Activated CD8-positive, alpha-beta T cell treated with anti-CD3 and anti-CD28 coated beads, Interleukin-2, amount 10 ng/mL, durations not matched to agents 7 days and 5 days (primary cell): ENCODE measurements at regions not wholly inside any gene's neighbourhood (a gene's known extent, or its start where the extent isn't known, plus 50 kb on each side); places are given as distances from the start of the nearest gene placed in this dataset.

ENCODE experiments used
- ATAC-seq: fragments of 150-1000 bp; cut with Tn5 transposase; one replicate; pipeline ENCODE4 v1.10.0; 2021; ENCODE audit warnings: moderate library complexity
- CTCF ChIA-PET: fragments of 350-600 bp; sonication (Branson Sonifier 250); formaldehyde crosslinking; loops from one replicate; lab custom pipeline; 2021; ENCODE audit warnings: antibody characterized with exemption; lab: Charles Lee
- POLR2A ChIA-PET: fragments of 350-600 bp; sonication (Branson Sonifier 250); formaldehyde crosslinking; loops from one replicate; lab custom pipeline; 2021; ENCODE audit warnings: antibody characterized with exemption; lab: Charles Lee
- DNase-seq: peaks from one replicate; pipeline ENCODE4 v3.0.0-alpha.2; 2020
- H3K27ac Mint-ChIP-seq: one replicate; pipeline ENCODE4 v1.8.0; 2021; ENCODE audit warnings: mild to moderate bottlenecking, mixed read lengths
- H3K27me3 Mint-ChIP-seq: one replicate; pipeline ENCODE4 v1.8.0; 2021; ENCODE audit warnings: low read depth, mixed read lengths
- H3K36me3 Mint-ChIP-seq: one replicate; pipeline ENCODE4 v1.8.0; 2021; ENCODE audit warnings: low read depth, mixed read lengths
- H3K4me1 Mint-ChIP-seq: one replicate; pipeline ENCODE4 v1.8.0; 2021; ENCODE audit warnings: low read depth, mixed read lengths
- H3K4me3 Mint-ChIP-seq: one replicate; pipeline ENCODE4 v1.8.0; 2021; ENCODE audit warnings: mild to moderate bottlenecking, mixed read lengths
- H3K9me3 Mint-ChIP-seq: one replicate; pipeline ENCODE4 v1.8.0; 2022; ENCODE audit warnings: mixed read lengths; ENCODE audit not compliant: insufficient read depth

- Mint-ChIP-seq H3K36me3 (no peaks in the 10 kb centered on the region), H3K4me3 (no peak overlapping the region), H3K27ac (no peak overlapping the region), H3K27me3 (no peaks in the 10 kb centered on the region), H3K4me1 (no peaks in the 10 kb centered on the region), H3K9me3 (no peaks in the 10 kb centered on the region)
- DNase-seq (no peak), ATAC-seq (no peak)
- CTCF ChIA-PET: no interaction called here
- POLR2A ChIA-PET: no interaction called here
These were observed 110.4 kb upstream of the SOX1 start for GRCh38 chr13:111956261-111957151.

GRCh38 chr13:111957913-111958450 lies 109.0 kb upstream of the SOX1 start:
- H3K4me3 Mint-ChIP-seq: no peak overlapping the region
- H3K4me1 Mint-ChIP-seq: no peaks in the 10 kb centered on the region
- CTCF ChIA-PET: no interaction called here
- no peaks in the 10 kb centered on the region for H3K9me3 Mint-ChIP-seq
- no peaks in the 10 kb centered on the region for H3K36me3 Mint-ChIP-seq
- no peak for ATAC-seq
- no peaks in the 10 kb centered on the region for H3K27me3 Mint-ChIP-seq
- no peak overlapping the region for H3K27ac Mint-ChIP-seq
- DNase-seq: no peak
- POLR2A ChIA-PET: no interaction called here

DNA sequence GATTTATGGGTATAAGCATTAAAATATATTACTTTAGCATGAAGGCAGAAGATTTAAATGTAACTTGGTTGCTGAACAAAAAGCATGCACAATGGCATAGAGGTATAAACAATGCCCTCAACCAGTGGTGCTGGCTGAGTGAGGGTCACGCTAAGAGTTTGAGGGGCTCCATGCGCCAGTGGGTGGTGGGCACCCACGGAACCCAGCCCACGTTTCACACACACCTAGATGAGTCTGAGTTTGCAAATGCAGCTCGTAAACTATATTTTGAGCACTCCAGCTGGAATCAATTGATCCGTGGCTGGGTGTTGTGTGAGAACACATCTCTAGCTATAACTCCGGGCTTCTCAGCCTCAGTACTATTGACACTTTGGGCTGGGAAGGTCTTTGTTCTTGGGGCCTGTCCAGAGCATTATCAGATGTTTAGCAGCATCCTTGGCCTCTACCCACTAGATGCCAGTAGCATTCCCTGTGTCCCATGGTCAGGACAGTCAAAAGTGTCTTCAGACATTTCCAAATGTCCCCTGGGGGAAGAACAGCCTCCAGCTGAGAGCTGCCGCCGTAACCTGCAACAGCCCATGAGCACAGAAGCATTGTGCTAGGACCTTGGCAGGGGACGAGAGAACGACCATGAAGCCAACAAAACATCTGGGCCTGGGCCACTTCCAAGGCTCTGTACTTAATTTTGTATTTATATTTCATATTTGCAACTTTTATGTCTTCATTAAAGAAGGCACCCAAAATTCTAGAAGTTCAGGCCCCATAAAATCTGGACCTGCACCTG lies 108.1 kb upstream of the SOX1 start:
- Mint-ChIP-seq H3K9me3 (no peaks in the 10 kb centered on the region), H3K4me1 (no peaks in the 10 kb centered on the region), H3K27me3 (no peaks in the 10 kb centered on the region), H3K36me3 (no peaks in the 10 kb centered on the region), H3K4me3 (no peak overlapping the region), H3K27ac (no peak overlapping the region)
- ATAC-seq (no peak), DNase-seq (no peak)
- POLR2A ChIA-PET: no interaction called here
- CTCF ChIA-PET: no interaction called here

- ChIA-PET CTCF (no interaction called here), POLR2A (no interaction called here)
- Mint-ChIP-seq H3K4me1 (no peaks in the 10 kb centered on the region), H3K27me3 (no peaks in the 10 kb centered on the region), H3K4me3 (no peak overlapping the region), H3K36me3 (no peaks in the 10 kb centered on the region), H3K27ac (no peak overlapping the region), H3K9me3 (no peaks in the 10 kb centered on the region)
- DNase-seq (no peak), ATAC-seq (no peak)
These were observed 106.7 kb upstream of the SOX1 start for GRCh38 chr13:111960152-111960772.

DNA sequence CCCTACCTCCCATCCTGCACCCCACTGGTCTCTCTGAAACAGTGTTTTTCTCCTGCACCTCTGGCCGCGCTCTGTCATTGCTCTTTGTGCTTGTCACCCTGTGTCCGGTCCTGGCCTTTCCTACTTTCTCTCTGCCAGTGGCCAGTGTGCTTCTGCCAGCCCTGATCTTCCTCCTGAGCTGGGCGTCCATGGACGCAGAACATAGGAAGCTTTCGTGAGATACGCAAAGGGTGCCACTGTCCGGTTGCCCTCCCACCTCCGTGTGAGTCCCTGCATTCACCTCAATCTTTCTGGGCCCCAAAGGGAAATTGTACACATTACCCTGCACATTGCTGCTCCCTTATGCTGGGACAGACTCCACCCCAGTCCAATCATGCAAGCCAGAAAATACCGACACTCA lies 105.7 kb upstream of the SOX1 start:
- H3K27ac Mint-ChIP-seq: no peak overlapping the region
- no peaks in the 10 kb centered on the region for H3K36me3 Mint-ChIP-seq
- ChIA-PET CTCF (no interaction called here), POLR2A (no interaction called here)
- ATAC-seq: no peak
- no peak for DNase-seq
- no peaks in the 10 kb centered on the region for H3K27me3 Mint-ChIP-seq
- H3K9me3 Mint-ChIP-seq: no peaks in the 10 kb centered on the region
- no peak overlapping the region for H3K4me3 Mint-ChIP-seq
- H3K4me1 Mint-ChIP-seq: no peaks in the 10 kb centered on the region

DNA sequence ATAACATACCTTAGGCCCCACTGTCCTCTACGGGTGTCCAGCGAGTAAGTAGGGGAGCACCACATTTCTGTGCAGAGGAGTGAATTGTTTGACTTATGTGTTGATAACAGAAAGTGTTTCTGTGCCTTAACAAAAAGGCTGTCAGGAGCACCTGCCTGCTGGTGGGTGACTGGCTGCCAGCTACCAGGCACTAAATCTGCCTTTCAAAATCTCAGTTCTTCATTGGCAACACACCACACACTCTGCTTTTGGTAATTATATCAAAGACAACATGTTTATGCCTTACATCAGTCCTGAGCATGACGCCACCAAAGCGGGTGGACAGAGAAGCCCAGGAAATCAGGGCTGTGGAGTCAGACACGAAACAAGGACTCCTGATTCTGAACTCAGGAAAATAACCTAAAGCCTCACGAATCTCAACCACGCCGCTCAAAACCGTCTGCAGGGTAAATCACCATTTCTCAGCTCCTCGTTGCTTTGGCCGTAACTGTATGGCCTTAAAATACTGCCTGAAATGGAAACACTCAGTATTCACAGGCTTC lies 105.2 kb upstream of the SOX1 start:
- H3K9me3 Mint-ChIP-seq: no peaks in the 10 kb centered on the region
- no peak for ATAC-seq
- no peaks in the 10 kb centered on the region for H3K27me3 Mint-ChIP-seq
- H3K27ac Mint-ChIP-seq: no peak overlapping the region
- H3K36me3 Mint-ChIP-seq: no peaks in the 10 kb centered on the region
- POLR2A ChIA-PET: no interaction called here
- no peaks in the 10 kb centered on the region for H3K4me1 Mint-ChIP-seq
- no peak overlapping the region for H3K4me3 Mint-ChIP-seq
- CTCF ChIA-PET: no interaction called here
- DNase-seq: no peak

GRCh38 chr13:111962431-111962891 lies 104.5 kb upstream of the SOX1 start:
- ATAC-seq: no peak
- CTCF ChIA-PET: no interaction called here
- POLR2A ChIA-PET: no interaction called here
- no peaks in the 10 kb centered on the region for H3K9me3 Mint-ChIP-seq
- no peaks in the 10 kb centered on the region for H3K36me3 Mint-ChIP-seq
- no peaks in the 10 kb centered on the region for H3K27me3 Mint-ChIP-seq
- no peak overlapping the region for H3K4me3 Mint-ChIP-seq
- no peak for DNase-seq
- no peaks in the 10 kb centered on the region for H3K4me1 Mint-ChIP-seq
- H3K27ac Mint-ChIP-seq: no peak overlapping the region

- ChIA-PET POLR2A (no interaction called here), CTCF (no interaction called here)
- Mint-ChIP-seq H3K9me3 (no peaks in the 10 kb centered on the region), H3K27ac (no peak overlapping the region), H3K4me3 (no peak overlapping the region), H3K36me3 (no peaks in the 10 kb centered on the region), H3K27me3 (no peaks in the 10 kb centered on the region), H3K4me1 (no peaks in the 10 kb centered on the region)
- DNase-seq (no peak), ATAC-seq (no peak)
These were observed 103.9 kb upstream of the SOX1 start for GRCh38 chr13:111963031-111963430.

- no peaks in the 10 kb centered on the region for H3K36me3 Mint-ChIP-seq
- no peak overlapping the region for H3K27ac Mint-ChIP-seq
- ChIA-PET POLR2A (no interaction called here), CTCF (no interaction called here)
- DNase-seq (no peak), ATAC-seq (no peak)
- H3K9me3 Mint-ChIP-seq: no peaks in the 10 kb centered on the region
- no peaks in the 10 kb centered on the region for H3K27me3 Mint-ChIP-seq
- no peak overlapping the region for H3K4me3 Mint-ChIP-seq
- H3K4me1 Mint-ChIP-seq: no peaks in the 10 kb centered on the region
These were observed 102.4 kb upstream of the SOX1 start for GRCh38 chr13:111964411-111965035.

DNA sequence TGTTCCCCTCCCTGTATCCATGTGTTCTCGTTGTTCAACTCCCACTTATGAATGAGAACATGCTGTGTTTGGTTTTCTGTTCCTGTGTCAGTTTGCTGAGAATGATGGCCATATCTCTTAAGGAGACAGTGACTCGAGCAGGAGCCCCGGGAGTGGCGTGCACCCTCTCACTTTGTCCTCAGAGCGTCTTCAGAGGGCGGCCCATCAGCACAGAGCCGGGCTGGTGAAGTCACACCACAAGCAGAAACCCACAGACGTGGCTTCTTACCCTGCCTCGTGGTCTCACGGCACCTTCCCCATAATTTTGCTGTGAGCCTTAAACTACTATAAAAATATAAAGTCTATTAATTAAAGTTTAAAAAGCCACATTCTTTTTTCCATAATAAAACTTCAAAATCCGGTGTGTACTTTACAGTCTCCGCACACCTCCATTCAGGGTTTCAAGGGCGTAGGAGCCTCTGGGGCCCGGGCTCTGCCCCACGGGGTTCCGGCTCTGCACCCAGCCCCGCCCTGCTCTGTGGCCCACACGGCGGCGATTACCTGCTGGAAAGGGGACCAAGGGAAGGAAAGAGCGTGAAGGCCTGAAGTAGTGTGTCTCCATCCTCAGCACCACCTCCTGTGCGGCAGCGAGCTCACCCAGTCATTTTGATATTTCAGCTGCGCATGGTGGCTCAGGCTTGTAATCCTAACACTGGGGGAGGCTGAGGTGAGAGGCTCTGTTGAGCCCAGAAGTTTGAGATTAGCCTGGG lies 101.3 kb upstream of the SOX1 start:
- POLR2A ChIA-PET: no interaction called here
- no peaks in the 10 kb centered on the region for H3K4me1 Mint-ChIP-seq
- DNase-seq: no peak
- CTCF ChIA-PET: no interaction called here
- no peaks in the 10 kb centered on the region for H3K9me3 Mint-ChIP-seq
- H3K36me3 Mint-ChIP-seq: no peaks in the 10 kb centered on the region
- no peak overlapping the region for H3K4me3 Mint-ChIP-seq
- H3K27me3 Mint-ChIP-seq: no peaks in the 10 kb centered on the region
- no peak overlapping the region for H3K27ac Mint-ChIP-seq
- ATAC-seq: no peak

- ChIA-PET CTCF (no interaction called here), POLR2A (no interaction called here)
- Mint-ChIP-seq H3K4me1 (no peaks in the 10 kb centered on the region), H3K9me3 (no peaks in the 10 kb centered on the region), H3K36me3 (no peaks in the 10 kb centered on the region), H3K4me3 (no peak overlapping the region), H3K27ac (no peak overlapping the region), H3K27me3 (no peaks in the 10 kb centered on the region)
- no peak for DNase-seq
- no peak for ATAC-seq
These were observed 100.0 kb upstream of the SOX1 start for GRCh38 chr13:111966933-111967332.
